HG03139 (cell line): ENCODE measurements at regions not wholly inside any gene's neighbourhood (a gene's known extent, or its start where the extent isn't known, plus 50 kb on each side); places are given as distances from the start of the nearest gene placed in this dataset.
"Not testable (repeated sequence)": the region's sequence is repeated elsewhere in the genome, so short reads cannot be mapped to it uniquely, and the experiment has no call there.

ENCODE experiments used
- ATAC-seq: cut with Tn5 transposase; IDR thresholded peaks from one replicate; pipeline ENCODE4 v1.9.1; 2021; ENCODE audit not compliant: unreplicated experiment

GRCh38 chr5:13108265-13108664, 836.2 kb downstream of the DNAH5 start:
- no peak for ATAC-seq

- no peak for ATAC-seq
Measured at GRCh38 chr5:13107537-13107936, 837.0 kb downstream of the DNAH5 start.

GRCh38 chr5:13081116-13081515, 863.4 kb downstream of the DNAH5 start:
- ATAC-seq: no peak

DNA sequence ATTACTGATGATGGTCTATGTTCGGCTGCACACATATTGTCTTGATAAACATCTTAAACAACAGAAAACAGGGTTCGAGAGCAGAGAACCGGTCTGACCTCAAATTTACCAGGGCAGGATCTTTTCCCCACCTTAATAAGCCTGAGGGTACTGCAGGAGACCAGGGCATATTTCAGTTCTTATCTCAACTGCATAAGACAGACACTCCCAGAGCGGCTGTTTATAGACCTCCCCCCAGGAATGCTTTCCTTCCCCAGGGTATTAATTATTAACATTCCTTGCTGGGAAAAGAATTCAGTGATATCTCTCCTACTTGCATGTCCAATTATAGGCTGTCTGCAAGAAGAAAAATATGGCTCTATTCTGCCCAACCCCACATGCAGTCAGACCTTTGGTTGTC, 871.6 kb downstream of the DNAH5 start:
- not testable (repeated sequence) for ATAC-seq

GRCh38 chr5:13063088-13063487, 881.4 kb downstream of the DNAH5 start:
- no peak for ATAC-seq

DNA sequence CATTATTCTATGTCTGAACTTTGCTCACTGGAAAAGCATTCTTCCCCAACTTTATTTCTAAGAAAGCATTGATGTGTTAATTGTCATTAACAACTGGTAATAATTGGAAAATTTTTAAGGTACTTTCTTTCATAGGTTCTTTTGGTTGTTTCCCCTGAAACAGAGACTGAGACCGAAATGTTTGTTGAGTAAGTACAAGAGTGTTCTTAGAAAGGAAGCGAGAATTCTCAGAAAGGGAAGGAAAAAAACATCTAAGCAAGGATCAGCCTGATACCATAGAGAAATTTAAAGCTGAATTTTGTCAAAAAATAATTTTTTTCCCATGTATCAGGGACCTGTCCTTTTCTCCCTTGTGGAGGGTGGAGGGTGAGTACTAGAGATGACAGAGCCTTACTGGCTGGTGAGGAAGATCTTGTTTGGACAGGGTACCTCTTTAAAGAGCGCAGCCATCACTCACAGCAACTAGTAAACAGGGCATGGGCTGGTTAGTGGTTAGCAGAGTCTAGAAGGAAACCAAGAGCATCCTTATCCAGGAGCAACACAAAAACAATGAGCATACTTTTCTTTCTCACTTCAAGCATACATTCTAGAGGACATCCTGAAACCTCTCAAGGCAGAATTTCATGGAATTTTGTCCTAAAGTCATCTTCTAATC, 898.5 kb downstream of the DNAH5 start:
- no peak for ATAC-seq

- ATAC-seq: no peak
Measured at GRCh38 chr5:13034061-13034460, 910.4 kb downstream of the DNAH5 start.

DNA sequence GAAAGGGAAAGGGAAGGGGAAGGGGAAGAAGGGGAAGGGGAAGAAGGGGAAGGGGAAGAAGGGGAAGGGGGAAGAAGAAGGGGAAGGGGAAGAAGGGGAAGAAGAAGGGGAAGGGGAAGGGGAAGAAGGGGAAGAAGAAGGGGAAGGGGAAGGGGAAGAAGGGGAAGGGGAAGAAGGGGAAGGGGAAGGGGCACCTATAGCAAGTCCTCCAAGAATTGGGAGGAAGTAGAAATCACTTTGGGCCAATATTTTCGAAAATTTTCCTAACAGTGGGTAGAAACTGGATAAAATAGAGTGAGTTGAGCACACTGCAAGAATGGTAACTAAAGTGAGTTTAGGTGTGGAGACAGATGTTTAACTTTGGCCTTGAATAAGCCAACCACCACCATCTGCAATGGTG, 915.3 kb downstream of the DNAH5 start:
- no peak for ATAC-seq

- no peak for ATAC-seq
Measured at GRCh38 chr5:13027874-13028273, 916.6 kb downstream of the DNAH5 start.

DNA sequence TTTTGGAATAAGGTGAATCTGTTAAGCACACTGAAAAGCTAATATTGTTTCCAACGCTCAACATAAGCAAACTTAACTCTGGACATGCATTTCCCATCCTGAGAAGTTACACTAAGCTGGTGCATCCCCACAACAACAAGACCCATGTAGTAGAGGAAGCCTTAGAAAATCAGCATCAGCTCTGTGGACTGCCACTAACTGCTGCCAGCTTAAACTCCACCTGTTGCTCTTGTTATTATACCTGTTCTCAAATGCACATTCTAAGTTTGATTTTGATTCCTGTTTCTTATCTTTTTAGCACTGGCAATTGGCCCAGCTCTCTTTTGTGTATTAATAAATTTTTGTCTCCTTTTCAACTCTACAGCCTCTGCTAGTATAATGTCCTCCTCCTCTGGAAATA, 924.8 kb downstream of the DNAH5 start:
- no peak for ATAC-seq

- ATAC-seq: no peak
Measured at GRCh38 chr5:13003457-13003856, 941.0 kb downstream of the DNAH5 start.

DNA sequence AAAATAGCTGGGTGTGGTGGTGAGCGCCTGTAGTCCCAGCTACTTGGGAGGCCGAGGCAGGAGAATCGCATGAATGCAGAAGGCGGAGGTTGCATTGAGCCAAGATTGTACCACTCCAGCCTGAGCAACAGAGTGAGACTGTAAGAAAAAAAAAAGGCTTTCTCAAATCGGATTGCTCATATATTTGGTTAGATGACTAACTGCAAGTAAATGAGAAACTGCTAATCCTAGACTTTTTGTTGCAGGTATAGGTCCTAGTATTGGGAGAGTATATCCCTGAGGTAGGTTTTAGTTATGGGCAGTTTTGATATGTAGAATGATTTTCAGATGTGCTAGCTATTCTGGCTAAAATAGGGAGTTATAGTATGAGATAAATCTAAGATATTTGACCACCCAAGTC, 944.8 kb downstream of the DNAH5 start:
- no peak for ATAC-seq

GRCh38 chr5:12985142-12985541, 959.3 kb downstream of the DNAH5 start:
- ATAC-seq: no peak

DNA sequence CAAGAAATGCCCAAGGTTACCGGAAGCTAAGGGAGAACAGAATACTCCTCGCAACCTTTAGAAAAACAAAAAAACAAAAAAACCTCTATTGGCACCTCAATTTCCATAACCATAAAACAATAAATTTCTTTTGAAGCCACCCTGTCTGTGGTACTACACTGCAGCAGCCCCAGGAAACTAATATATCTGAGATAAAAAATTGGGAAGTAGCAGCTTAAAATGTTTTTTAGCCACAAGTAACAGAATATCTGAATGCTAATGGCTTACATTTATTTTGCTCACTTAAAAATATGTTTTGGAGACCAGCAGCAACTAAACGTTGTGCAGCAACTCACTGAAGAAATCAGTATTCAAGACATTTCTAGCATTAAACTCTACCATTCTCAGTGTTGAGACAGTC, 969.6 kb downstream of the DNAH5 start:
- no peak for ATAC-seq

GRCh38 chr5:12965804-12966203, 978.7 kb downstream of the DNAH5 start:
- no peak for ATAC-seq

GRCh38 chr5:12959713-12960112, 984.8 kb downstream of the DNAH5 start:
- ATAC-seq: no peak

DNA sequence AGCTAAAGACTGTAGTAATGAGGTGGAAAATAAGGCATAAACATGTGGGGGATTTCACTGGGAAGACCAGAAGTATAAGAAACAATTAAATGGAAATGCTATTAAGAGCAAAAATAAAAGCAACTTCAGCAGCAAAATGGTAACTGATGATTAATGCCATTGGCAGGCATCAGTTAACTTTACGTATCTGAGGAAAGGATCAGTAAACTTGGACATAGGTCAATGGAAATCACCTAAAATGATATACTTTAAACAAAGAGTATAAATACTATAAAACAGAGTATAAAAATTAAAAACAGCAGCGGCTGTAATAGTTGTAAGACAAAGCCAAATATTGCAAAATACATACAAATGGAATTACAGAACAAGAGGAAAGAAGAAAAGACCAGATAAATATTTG, 992.1 kb downstream of the DNAH5 start:
- ATAC-seq: no peak

- ATAC-seq: no peak
Measured at GRCh38 chr5:12951846-12952245, 992.6 kb downstream of the DNAH5 start.

- no peak for ATAC-seq
Measured at GRCh38 chr5:12947379-12947778, 997.1 kb downstream of the DNAH5 start.

DNA sequence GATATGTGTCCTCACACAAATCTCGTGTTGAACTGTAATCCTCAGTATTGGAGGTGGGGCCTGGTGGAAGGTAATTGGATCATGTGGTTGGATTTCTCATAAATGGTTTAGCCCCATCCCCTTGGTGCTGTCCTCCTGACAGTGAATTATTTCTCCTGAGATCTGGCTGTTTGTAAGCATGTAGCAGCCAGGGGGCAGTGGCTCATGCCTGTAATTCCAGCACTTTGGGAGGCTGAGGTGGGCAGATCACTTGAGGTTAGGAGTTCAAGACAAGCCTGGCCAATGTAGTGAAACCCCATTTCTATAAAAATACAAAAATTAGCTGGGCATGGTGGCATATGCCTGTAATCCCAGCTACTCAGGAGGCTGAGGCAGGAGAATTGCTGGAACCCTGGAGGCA, 999.0 kb downstream of the DNAH5 start:
- not testable (repeated sequence) for ATAC-seq

DNA sequence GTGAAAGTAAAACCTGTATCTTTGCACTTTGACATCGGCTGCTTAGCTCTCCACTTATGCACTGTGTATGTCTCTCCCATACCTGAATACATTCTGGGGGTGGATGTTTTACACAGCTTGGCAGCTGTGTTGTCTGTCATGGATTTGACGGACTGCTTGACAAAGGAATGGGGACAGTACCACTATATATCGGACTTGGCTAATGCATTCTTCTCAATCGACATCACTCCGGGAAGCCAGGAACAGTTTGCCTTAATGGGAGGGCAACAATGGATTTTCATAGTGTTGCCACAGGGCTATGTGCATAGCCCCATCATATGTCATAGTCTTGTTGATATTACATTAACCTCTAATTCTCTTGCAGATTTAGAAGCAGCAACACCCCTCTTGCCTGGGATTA, 1008.3 kb downstream of the DNAH5 start:
- no peak for ATAC-seq

GRCh38 chr5:12934722-12935121, 1009.8 kb downstream of the DNAH5 start:
- no peak for ATAC-seq

DNA sequence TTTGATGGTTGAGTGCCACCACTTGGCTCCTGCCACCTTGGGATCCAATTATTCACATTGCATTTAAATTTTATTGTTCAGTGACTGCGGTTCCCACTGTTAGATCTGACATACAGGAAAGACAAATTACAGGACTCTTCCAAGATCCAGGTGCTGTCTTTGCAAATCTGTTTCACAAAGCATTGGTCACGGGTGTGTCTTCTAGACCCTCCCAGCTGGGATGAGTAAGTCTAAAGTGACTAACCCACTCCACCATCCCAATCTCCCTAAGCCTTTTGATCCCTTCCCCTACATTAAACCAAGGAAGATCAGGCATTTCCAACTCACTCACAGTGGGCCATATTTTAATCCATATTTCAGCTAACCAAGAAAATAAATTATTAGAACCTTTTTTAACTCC, 1016.3 kb upstream of the CTNND2 start:
- no peak for ATAC-seq
